ENCODE measurements at regions not wholly inside any gene's neighbourhood (a gene's known extent, or its start where the extent isn't known, plus 50 kb on each side); places are given as distances from the start of the nearest gene placed in this dataset.

DNA sequence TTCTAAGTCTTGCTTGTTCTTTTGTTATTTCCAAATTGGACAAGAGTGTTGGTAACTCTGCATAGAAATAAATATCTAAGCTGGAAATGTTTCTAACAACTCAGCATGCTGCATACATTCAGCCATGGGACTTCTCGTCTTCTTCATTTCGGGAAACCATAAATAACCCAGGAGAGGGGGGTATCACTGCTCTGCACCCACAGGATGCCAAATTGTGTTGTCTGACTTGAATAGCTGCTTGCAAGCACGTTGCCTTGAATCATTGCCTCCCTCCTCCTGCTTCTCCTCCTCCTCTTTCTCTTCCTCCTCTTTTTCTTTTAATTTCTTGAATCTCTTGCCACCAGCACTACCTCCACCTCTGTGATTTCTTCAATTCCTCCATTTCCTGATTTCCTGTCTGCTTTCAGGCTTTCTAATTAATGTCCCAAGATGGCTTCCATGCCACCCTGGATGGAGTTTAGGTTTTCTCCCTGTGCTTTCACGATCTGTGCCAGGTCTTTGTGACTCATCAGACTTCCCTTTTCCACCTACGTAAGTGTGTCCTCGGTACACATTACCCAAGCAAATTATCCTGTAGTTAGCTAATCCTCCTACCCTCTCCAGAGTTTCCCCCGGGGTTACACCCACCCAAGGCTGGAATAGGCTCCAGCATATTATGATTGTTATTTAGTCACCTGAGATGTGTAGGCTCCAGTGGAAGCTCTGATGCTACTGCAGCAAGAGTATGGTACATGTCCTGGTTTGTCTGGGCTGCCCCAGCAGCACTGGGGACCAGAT, 122.6 kb upstream of the VCX3B start:
- no CpG with 5 or more reads among the region's 7 CpGs for WGBS (ENCODE audit: extremely low coverage, insufficient read length, low lambda C conversion rate)
- H4K5ac ChIP-seq (ENCODE audit: insufficient read length, low read depth, low read length): no peak overlapping the region
- H3K4ac ChIP-seq (ENCODE audit: low read depth, low read length): no peak overlapping the region
- H3K18ac ChIP-seq (ENCODE audit: insufficient read length, low read depth, low read length): no peak overlapping the region
- H3K9me3 ChIP-seq (ENCODE audit: control insufficient read depth, low read depth, low read length): no peaks in the 10 kb centered on the region
- H4K20me1 ChIP-seq (ENCODE audit: control insufficient read depth, insufficient read depth, insufficient read length): no peaks in the 10 kb centered on the region
- Mint-ChIP-seq H3K4me3 (no peak overlapping the region), H3K27ac (no peak overlapping the region), H3K4me1 (no peaks in the 10 kb centered on the region), H3K36me3 (ENCODE audit: insufficient read depth in 1 of 3, low read depth in 3 of 3) (no peaks in the 10 kb centered on the region), H3K9me3 (no peaks in the 10 kb centered on the region; a peak in 1 of 5 replicates), H3K27me3 (ENCODE audit: low read depth) (no peaks in the 10 kb centered on the region)
- H4K8ac ChIP-seq (replicated peaks; ENCODE audit: insufficient read length, low read depth, low read length): no peak overlapping the region
- TF ChIP-seq CTCF (conservative IDR thresholded peaks at IDR 0.05): no peak
- no peaks in the 10 kb centered on the region for H3K79me1 ChIP-seq (ENCODE audit: insufficient read depth, low read depth, low read length, poor library complexity, severe bottlenecking)
- no peak overlapping the region for H3K23ac ChIP-seq (ENCODE audit: insufficient read length, low read depth, low read length)
- H2AFZ ChIP-seq (ENCODE audit: low read length): no peak overlapping the region
- no peak overlapping the region for H4K91ac ChIP-seq (ENCODE audit: insufficient read length, low read depth, low read length)
- H2BK5ac ChIP-seq (ENCODE audit: insufficient read length, low read length): no peak overlapping the region
- H2AK5ac ChIP-seq (ENCODE audit: insufficient read length, low read length): no peak overlapping the region
- H3K4me2 ChIP-seq (ENCODE audit: insufficient read depth, insufficient read length, low read length): no peak overlapping the region
- H2BK15ac ChIP-seq (ENCODE audit: low read depth, low read length): no peak overlapping the region
- H3K9ac ChIP-seq (ENCODE audit: extremely low read depth, insufficient read length, low read length): no peak overlapping the region
- H3K4me1 ChIP-seq (ENCODE audit: insufficient read depth, low read length): no peaks in the 10 kb centered on the region
- H3T11ph ChIP-seq (ENCODE audit: low read length): no peak overlapping the region
- H3K27ac ChIP-seq (ENCODE audit: insufficient read length, low read depth, low read length): no peak overlapping the region
- no peak for DNase-seq
- H3K79me2 ChIP-seq (ENCODE audit: insufficient read depth, low read length): no peaks in the 10 kb centered on the region
- no peaks in the 10 kb centered on the region for H3K27me3 ChIP-seq (ENCODE audit: insufficient read depth, low read length)
- no peak overlapping the region for H2BK20ac ChIP-seq (ENCODE audit: low read depth, low read length, poor library complexity, severe bottlenecking)
- H3K56ac ChIP-seq (ENCODE audit: insufficient read length, low read depth, low read length): no peak overlapping the region
- H2BK120ac ChIP-seq (ENCODE audit: low read depth, low read length, poor library complexity, severe bottlenecking): no peak overlapping the region
- H3K23me2 ChIP-seq (ENCODE audit: insufficient read length, low read depth, low read length, poor library complexity, severe bottlenecking): no peaks in the 10 kb centered on the region
- H3K14ac ChIP-seq (ENCODE audit: insufficient read depth, low read length): no peak overlapping the region
- no peak overlapping the region for H2BK12ac ChIP-seq (ENCODE audit: insufficient read length, low read depth, low read length)

Measured in H9 (cell line).